ENCODE measurements at regions not wholly inside any gene's neighbourhood (a gene's known extent, or its start where the extent isn't known, plus 50 kb on each side); places are given as distances from the start of the nearest gene placed in this dataset.

- TF ChIP-seq, protein P1, sequence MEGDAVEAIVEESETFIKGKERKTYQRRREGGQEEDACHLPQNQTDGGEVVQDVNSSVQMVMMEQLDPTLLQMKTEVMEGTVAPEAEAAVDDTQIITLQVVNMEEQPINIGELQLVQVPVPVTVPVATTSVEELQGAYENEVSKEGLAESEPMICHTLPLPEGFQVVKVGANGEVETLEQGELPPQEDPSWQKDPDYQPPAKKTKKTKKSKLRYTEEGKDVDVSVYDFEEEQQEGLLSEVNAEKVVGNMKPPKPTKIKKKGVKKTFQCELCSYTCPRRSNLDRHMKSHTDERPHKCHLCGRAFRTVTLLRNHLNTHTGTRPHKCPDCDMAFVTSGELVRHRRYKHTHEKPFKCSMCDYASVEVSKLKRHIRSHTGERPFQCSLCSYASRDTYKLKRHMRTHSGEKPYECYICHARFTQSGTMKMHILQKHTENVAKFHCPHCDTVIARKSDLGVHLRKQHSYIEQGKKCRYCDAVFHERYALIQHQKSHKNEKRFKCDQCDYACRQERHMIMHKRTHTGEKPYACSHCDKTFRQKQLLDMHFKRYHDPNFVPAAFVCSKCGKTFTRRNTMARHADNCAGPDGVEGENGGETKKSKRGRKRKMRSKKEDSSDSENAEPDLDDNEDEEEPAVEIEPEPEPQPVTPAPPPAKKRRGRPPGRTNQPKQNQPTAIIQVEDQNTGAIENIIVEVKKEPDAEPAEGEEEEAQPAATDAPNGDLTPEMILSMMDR (IDR thresholded peaks at IDR 0.05; ENCODE audit: insufficient read depth, low read depth, low read length) = no peak
- TF ChIP-seq EZH2 (IDR thresholded peaks at IDR 0.05; ENCODE audit: insufficient read depth, low read length) = no peak
Measured at GRCh38 chr5:2658881-2659470, 92.5 kb downstream of the IRX2 start.

Measured in astrocyte (in vitro differentiated cells and primary cell).